ENCODE measurements at regions not wholly inside any gene's neighbourhood (a gene's known extent, or its start where the extent isn't known, plus 50 kb on each side); places are given as distances from the start of the nearest gene placed in this dataset.

DNA sequence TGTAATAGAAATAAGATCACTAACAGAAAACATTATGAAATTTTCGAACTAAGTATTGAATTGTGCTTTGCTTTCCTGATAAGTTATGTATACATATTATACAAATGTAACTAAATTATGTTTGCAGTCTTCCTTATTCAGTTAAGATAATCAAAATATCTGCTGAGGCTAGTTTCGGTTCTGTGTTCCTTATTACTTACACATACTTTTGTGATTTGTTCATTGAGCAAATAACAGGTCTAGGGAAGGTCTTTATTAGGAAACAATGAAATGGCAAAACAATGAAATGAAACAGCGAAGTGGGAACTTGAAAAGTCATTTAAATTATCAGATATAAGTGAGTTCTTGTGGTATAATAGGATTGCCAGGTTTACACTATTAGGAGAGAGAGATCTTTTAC lies 352.4 kb downstream of the GRIA2 start:
- Histone ChIP-seq H3K4me3 (no peak overlapping the region), H3K9me3 (ENCODE audit: insufficient read depth, low read depth) (no peaks in the 10 kb centered on the region), H3K4me1 (replicated peaks; ENCODE audit: insufficient read depth) (no peaks in the 10 kb centered on the region), H3K79me2 (ENCODE audit: low read depth) (no peaks in the 10 kb centered on the region), H3K27me3 (ENCODE audit: insufficient read depth, low read depth) (no peaks in the 10 kb centered on the region), H3K27ac (no peak overlapping the region), H2AFZ (no peak overlapping the region), H4K20me1 (ENCODE audit: insufficient read depth) (no peaks in the 10 kb centered on the region), H3K9me2 (ENCODE audit: insufficient read depth) (no peaks in the 10 kb centered on the region), H3K4me2 (no peak overlapping the region), H3F3A (ENCODE audit: insufficient read depth, low read depth) (no peaks in the 10 kb centered on the region), H3K36me3 (ENCODE audit: low read depth) (no peaks in the 10 kb centered on the region)
- ChIA-PET POLR2A (ENCODE audit: unreplicated experiment) (interaction anchor here (0.6 kb wide), 1 partner anchor 308 kb away, joined by 4 read pairs; no protein-coding TSS in a partner anchor), CTCF (no interaction called here)
- no TSS peak for BruUV-seq (replicated peaks)
- TF ChIP-seq, protein P1, sequence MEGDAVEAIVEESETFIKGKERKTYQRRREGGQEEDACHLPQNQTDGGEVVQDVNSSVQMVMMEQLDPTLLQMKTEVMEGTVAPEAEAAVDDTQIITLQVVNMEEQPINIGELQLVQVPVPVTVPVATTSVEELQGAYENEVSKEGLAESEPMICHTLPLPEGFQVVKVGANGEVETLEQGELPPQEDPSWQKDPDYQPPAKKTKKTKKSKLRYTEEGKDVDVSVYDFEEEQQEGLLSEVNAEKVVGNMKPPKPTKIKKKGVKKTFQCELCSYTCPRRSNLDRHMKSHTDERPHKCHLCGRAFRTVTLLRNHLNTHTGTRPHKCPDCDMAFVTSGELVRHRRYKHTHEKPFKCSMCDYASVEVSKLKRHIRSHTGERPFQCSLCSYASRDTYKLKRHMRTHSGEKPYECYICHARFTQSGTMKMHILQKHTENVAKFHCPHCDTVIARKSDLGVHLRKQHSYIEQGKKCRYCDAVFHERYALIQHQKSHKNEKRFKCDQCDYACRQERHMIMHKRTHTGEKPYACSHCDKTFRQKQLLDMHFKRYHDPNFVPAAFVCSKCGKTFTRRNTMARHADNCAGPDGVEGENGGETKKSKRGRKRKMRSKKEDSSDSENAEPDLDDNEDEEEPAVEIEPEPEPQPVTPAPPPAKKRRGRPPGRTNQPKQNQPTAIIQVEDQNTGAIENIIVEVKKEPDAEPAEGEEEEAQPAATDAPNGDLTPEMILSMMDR (conservative IDR thresholded peaks at IDR 0.05), result no peak
- TF ChIP-seq EZH2 (IDR thresholded peaks at IDR 0.05; ENCODE audit: low read depth), result no peak
- DNase-seq, result no peak
- intact Hi-C loops (cut with micrococcal nuclease; ENCODE audit: unreplicated experiment), result no loop called here

DNA sequence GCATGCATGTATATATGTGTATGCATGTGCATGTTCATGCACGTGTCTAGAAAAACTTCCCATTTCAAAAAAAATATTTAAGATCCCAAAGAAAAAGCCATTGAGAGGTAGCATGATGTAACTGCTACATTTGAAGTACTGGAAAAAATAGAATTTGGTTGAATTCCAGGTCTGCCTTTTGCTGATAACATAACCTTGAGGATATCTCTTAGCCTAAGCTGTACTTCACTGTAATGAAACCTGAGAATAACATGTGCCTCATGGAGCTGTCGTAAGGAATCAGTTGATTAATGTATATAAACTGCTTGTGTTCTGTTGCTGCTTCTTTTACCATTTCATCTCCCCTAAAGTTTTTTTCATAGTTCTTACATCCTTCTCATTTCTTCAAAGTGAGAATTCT lies 351.8 kb downstream of the GRIA2 start:
- no peaks in the 10 kb centered on the region for H3K36me3 ChIP-seq (ENCODE audit: low read depth)
- ChIA-PET POLR2A (ENCODE audit: unreplicated experiment) (no interaction called here), CTCF (no interaction called here)
- no peak for DNase-seq
- H3K79me2 ChIP-seq (ENCODE audit: low read depth), result no peaks in the 10 kb centered on the region
- no peaks in the 10 kb centered on the region for H3K9me3 ChIP-seq (ENCODE audit: insufficient read depth, low read depth)
- TF ChIP-seq, protein P1 (conservative IDR thresholded peaks at IDR 0.05), result no peak
- TF ChIP-seq EZH2 (IDR thresholded peaks at IDR 0.05; ENCODE audit: low read depth), result no peak
- H3K27ac ChIP-seq, result no peak overlapping the region
- H3K4me3 ChIP-seq, result no peak overlapping the region
- H4K20me1 ChIP-seq (ENCODE audit: insufficient read depth), result no peaks in the 10 kb centered on the region
- no peak overlapping the region for H3K4me2 ChIP-seq
- no TSS peak for BruUV-seq (replicated peaks)
- no peaks in the 10 kb centered on the region for H3F3A ChIP-seq (ENCODE audit: insufficient read depth, low read depth)
- intact Hi-C loops (cut with micrococcal nuclease; ENCODE audit: unreplicated experiment), result no loop called here
- no peaks in the 10 kb centered on the region for H3K4me1 ChIP-seq (replicated peaks; ENCODE audit: insufficient read depth)
- H3K27me3 ChIP-seq (ENCODE audit: insufficient read depth, low read depth), result no peaks in the 10 kb centered on the region
- no peaks in the 10 kb centered on the region for H3K9me2 ChIP-seq (ENCODE audit: insufficient read depth)
- H2AFZ ChIP-seq, result no peak overlapping the region

DNA sequence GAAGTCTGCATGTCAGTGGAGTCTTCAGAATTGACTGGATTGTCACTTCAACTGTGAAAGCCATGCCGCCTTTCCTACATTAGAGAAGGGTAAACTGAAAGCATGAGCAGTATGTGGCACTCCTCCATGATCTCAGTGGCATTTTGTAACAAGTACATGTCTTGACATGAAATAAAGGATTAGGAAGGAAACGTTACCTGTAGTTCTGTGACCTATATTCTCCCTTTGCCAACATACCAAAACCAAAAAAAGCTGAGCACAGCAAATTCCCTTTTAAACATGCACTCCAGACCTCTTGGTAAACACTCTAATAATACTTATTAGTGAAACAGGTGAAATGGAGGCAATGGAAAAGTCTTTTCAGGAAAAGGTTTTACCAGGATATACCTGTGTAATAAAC lies 344.2 kb downstream of the GRIA2 start:
- Histone ChIP-seq H3K9me3 (ENCODE audit: insufficient read depth, low read depth) (no peaks in the 10 kb centered on the region), H3K4me2 (no peak overlapping the region), H3K4me1 (replicated peaks; ENCODE audit: insufficient read depth) (no peaks in the 10 kb centered on the region), H3K79me2 (ENCODE audit: low read depth) (no peaks in the 10 kb centered on the region), H4K20me1 (ENCODE audit: insufficient read depth) (no peaks in the 10 kb centered on the region), H3K4me3 (no peak overlapping the region), H3K27me3 (ENCODE audit: insufficient read depth, low read depth) (no peaks in the 10 kb centered on the region), H3K27ac (no peak overlapping the region), H3K9me2 (ENCODE audit: insufficient read depth) (no peaks in the 10 kb centered on the region), H3K36me3 (ENCODE audit: low read depth) (no peaks in the 10 kb centered on the region), H3F3A (ENCODE audit: insufficient read depth, low read depth) (no peaks in the 10 kb centered on the region), H2AFZ (no peak overlapping the region)
- DNase-seq, result no peak
- POLR2A ChIA-PET (ENCODE audit: unreplicated experiment), result no interaction called here
- CTCF ChIA-PET, result no interaction called here
- BruUV-seq (replicated peaks), result no TSS peak
- TF ChIP-seq EZH2 (IDR thresholded peaks at IDR 0.05; ENCODE audit: low read depth), result no peak
- TF ChIP-seq, protein P1 (conservative IDR thresholded peaks at IDR 0.05), result no peak
- intact Hi-C loops (cut with micrococcal nuclease; ENCODE audit: unreplicated experiment), result no loop called here

All from PC-9 (cell line).